Thymus (tissue), 11 donors: ENCODE measurements at regions not wholly inside any gene's neighbourhood (a gene's known extent, or its start where the extent isn't known, plus 50 kb on each side); places are given as distances from the start of the nearest gene placed in this dataset.
"Not testable (repeated sequence)": the region's sequence is repeated elsewhere in the genome, so short reads cannot be mapped to it uniquely, and the experiment has no call there.

Experiments used
- DNase-seq, 9 donors: peaks; one replicate each; pipeline ENCODE4 v3.0.0-alpha.2; 2013; ENCODE audit warnings: low spot score in 9 of 9, low read depth in 6 of 9, missing footprints in 1 of 9
- H3K27ac ChIP-seq, 2 donors: one replicate each; pipeline ENCODE4 v1.5.1; 2013; ENCODE audit warnings: control low read depth in 1 of 2, low read depth in 1 of 2, low read length in 1 of 2, mild to moderate bottlenecking in 1 of 2, moderate library complexity in 1 of 2
- H3K27me3 ChIP-seq, 2 donors: one replicate each; pipeline ENCODE4 v1.5.1; 2013; ENCODE audit warnings: low read length in 1 of 2; ENCODE audit not compliant: control insufficient read depth in 2 of 2, insufficient read depth in 1 of 2
- H3K36me3 ChIP-seq, 2 donors: one replicate each; pipeline ENCODE4 v1.5.1; 2013; ENCODE audit warnings: low read length in 1 of 2, mild to moderate bottlenecking in 1 of 2, moderate library complexity in 1 of 2; ENCODE audit not compliant: control insufficient read depth in 2 of 2, insufficient read depth in 2 of 2
- H3K4me1 ChIP-seq, 2 donors: one replicate each; pipeline ENCODE4 v1.5.1; 2013; ENCODE audit warnings: low read length in 2 of 2; ENCODE audit not compliant: control insufficient read depth in 2 of 2, insufficient read depth in 2 of 2
- H3K4me3 ChIP-seq, 2 donors: one replicate each; pipeline ENCODE4 v1.5.1; 2013; ENCODE audit warnings: low read length in 2 of 2, control low read depth in 1 of 2, mild to moderate bottlenecking in 1 of 2
- H3K9me3 ChIP-seq, 2 donors: one replicate each; pipeline ENCODE4 v1.5.1; 2013; ENCODE audit warnings: low read length in 1 of 2, mild to moderate bottlenecking in 1 of 2; ENCODE audit not compliant: control insufficient read depth in 2 of 2, insufficient read depth in 1 of 2
- WGBS: extraction: QIAGEN DNeasy Blood & Tissue Kit; methylation state at CpG from one replicate; pipeline ENCODE4 v1.1.7; 2013; 5-methylcytosine and 5-hydroxymethylcytosine counted together
- donor health status: healthy.

- Histone ChIP-seq H3K36me3 (no peaks in the 10 kb centered on the region), H3K4me3 (no peak overlapping the region), H3K27me3 (no peaks in the 10 kb centered on the region), H3K27ac (no peak overlapping the region), H3K9me3 (no peaks in the 10 kb centered on the region), H3K4me1 (no peaks in the 10 kb centered on the region)
- no peak for DNase-seq
These were observed 155.8 kb downstream of the TEX13C start for GRCh38 chrX:125475482-125475881.

GRCh38 chrX:125492439-125492838, 172.8 kb downstream of the TEX13C start:
- H3K27ac ChIP-seq, result no peak overlapping the region
- H3K4me1 ChIP-seq, result no peaks in the 10 kb centered on the region
- H3K36me3 ChIP-seq, result no peaks in the 10 kb centered on the region

GRCh38 chrX:125493004-125493403, 173.3 kb downstream of the TEX13C start:
- H3K27me3 ChIP-seq, H3K27ac ChIP-seq, H3K4me3 ChIP-seq, H3K4me1 ChIP-seq, H3K36me3 ChIP-seq, DNase-seq, H3K9me3 ChIP-seq: not testable (repeated sequence)
- 51% methylated on average over 2 of the region's 2 CpGs for WGBS

More at GRCh38 chrX:125492439-125492838, 172.8 kb downstream of the TEX13C start:
- DNase-seq, result no peak
- no peaks in the 10 kb centered on the region for H3K9me3 ChIP-seq
- H3K4me3 ChIP-seq, result no peak overlapping the region
- H3K27me3 ChIP-seq, result no peaks in the 10 kb centered on the region
- WGBS, result 87% methylated on average over 2 of the region's 2 CpGs

GRCh38 chrX:125497667-125498066, 178.0 kb downstream of the TEX13C start:
- no peaks in the 10 kb centered on the region for H3K9me3 ChIP-seq
- no peaks in the 10 kb centered on the region for H3K4me1 ChIP-seq
- no peak for DNase-seq
- H3K36me3 ChIP-seq, result no peaks in the 10 kb centered on the region
- WGBS, result 82% methylated on average over 3 of the region's 3 CpGs
- no peak overlapping the region for H3K27ac ChIP-seq
- no peaks in the 10 kb centered on the region for H3K27me3 ChIP-seq
- H3K4me3 ChIP-seq, result no peak overlapping the region

GRCh38 chrX:125503769-125504168, 184.1 kb downstream of the TEX13C start:
- Histone ChIP-seq H3K36me3 (no peaks in the 10 kb centered on the region), H3K9me3 (no peaks in the 10 kb centered on the region), H3K4me1 (no peaks in the 10 kb centered on the region), H3K27ac (no peak overlapping the region), H3K27me3 (no peaks in the 10 kb centered on the region), H3K4me3 (no peak overlapping the region)
- no peak for DNase-seq
- 93% methylated on average over 2 of the region's 2 CpGs for WGBS

- no peaks in the 10 kb centered on the region for H3K36me3 ChIP-seq
- H3K4me3 ChIP-seq, result no peak overlapping the region
- no peaks in the 10 kb centered on the region for H3K9me3 ChIP-seq
- no peak overlapping the region for H3K27ac ChIP-seq
- no peak for DNase-seq
- H3K27me3 ChIP-seq, result no peaks in the 10 kb centered on the region
- 95% methylated on average over 2 of the region's 2 CpGs for WGBS
- H3K4me1 ChIP-seq, result no peaks in the 10 kb centered on the region
These were observed 185.5 kb downstream of the TEX13C start for GRCh38 chrX:125505207-125505606.

- Histone ChIP-seq H3K27me3 (no peaks in the 10 kb centered on the region), H3K9me3 (no peaks in the 10 kb centered on the region), H3K36me3 (no peaks in the 10 kb centered on the region), H3K27ac (no peak overlapping the region), H3K4me3 (no peak overlapping the region), H3K4me1 (no peaks in the 10 kb centered on the region)
- WGBS, result 98% methylated on average over 1 of the region's 1 CpG
- no peak for DNase-seq
These were observed 187.4 kb downstream of the TEX13C start for GRCh38 chrX:125507119-125507518.

- Histone ChIP-seq H3K4me3 (no peak overlapping the region), H3K9me3 (no peaks in the 10 kb centered on the region), H3K4me1 (no peaks in the 10 kb centered on the region), H3K36me3 (no peaks in the 10 kb centered on the region), H3K27ac (no peak overlapping the region), H3K27me3 (no peaks in the 10 kb centered on the region)
- DNase-seq, result no peak
- WGBS, result 94% methylated on average over 1 of the region's 1 CpG
These were observed 200.4 kb downstream of the TEX13C start for GRCh38 chrX:125520029-125520428.

- Histone ChIP-seq H3K27ac (no peak overlapping the region), H3K9me3 (no peaks in the 10 kb centered on the region), H3K4me1 (no peaks in the 10 kb centered on the region), H3K36me3 (no peaks in the 10 kb centered on the region), H3K4me3 (no peak overlapping the region), H3K27me3 (no peaks in the 10 kb centered on the region)
- DNase-seq, result no peak
- WGBS, result 45% methylated on average over 2 of the region's 2 CpGs
These were observed 203.1 kb downstream of the TEX13C start for GRCh38 chrX:125522752-125523151.
